Panc1 (cell line): ENCODE measurements at regions not wholly inside any gene's neighbourhood (a gene's known extent, or its start where the extent isn't known, plus 50 kb on each side); places are given as distances from the start of the nearest gene placed in this dataset.

Experiments used
- ATAC-seq: fragments of 200-7000 bp; cut with Tn5 transposase; 2 replicates; pipeline ENCODE4 v1.9.1; 2020; ENCODE audit warnings: mild to moderate bottlenecking, moderate library complexity
- BruUV-seq: library from RNA; stranded (reverse); fragments of 400-500 nt; replicated peaks from 2 replicates; lab custom pipeline; 2021; lab: Mats Ljungman, UMichigan
- CTCF ChIA-PET: fragments of 300-600 bp; sonication (Branson Sonifier 250); formaldehyde crosslinking; loops from one replicate; lab custom pipeline; 2022; ENCODE audit warnings: antibody characterized with exemption; lab: Charles Lee
- POLR2A ChIA-PET: fragments of 300-600 bp; sonication (Branson Sonifier 250); formaldehyde crosslinking; loops from one replicate; lab custom pipeline; 2022; ENCODE audit warnings: antibody characterized with exemption; lab: Charles Lee
- DNase-seq: peaks from one replicate; pipeline ENCODE4 v3.0.0-alpha.2; 2010; ENCODE audit warnings: low read depth, low spot score
- H3K27ac ChIP-seq: 2 replicates; pipeline ENCODE4 v1.5.1; 2011; ENCODE audit warnings: mild to moderate bottlenecking, low read length, inconsistent platforms
- H3K27me3 ChIP-seq: fragments of 200-500 bp; sonication (Bioruptor generic); 2 replicates; pipeline ENCODE4 v1.6.0; 2014; ENCODE audit warnings: low read length, inconsistent platforms; ENCODE audit not compliant: control insufficient read depth, insufficient read depth
- H3K36me3 ChIP-seq: fragments of 200-500 bp; sonication (Bioruptor generic); 2 replicates; pipeline ENCODE4 v1.5.1; 2014; ENCODE audit warnings: inconsistent platforms, mild to moderate bottlenecking, low read length, moderate library complexity; ENCODE audit not compliant: control insufficient read depth, insufficient read depth
- H3K4me1 ChIP-seq: 2 replicates; pipeline ENCODE4 v1.5.1; 2011; ENCODE audit warnings: inconsistent platforms, mild to moderate bottlenecking, low read length, moderate library complexity; ENCODE audit not compliant: control insufficient read depth, insufficient read depth
- H3K4me3 ChIP-seq, 2 experiments: 2 replicates each; pipeline ENCODE4 v1.5.1; 2011 to 2012; ENCODE audit warnings: low read depth in 2 of 2, low read length in 2 of 2, mild to moderate bottlenecking in 2 of 2, inconsistent platforms in 1 of 2, moderate library complexity in 1 of 2
- H3K9me3 ChIP-seq: fragments of 200-500 bp; sonication (Bioruptor generic); 2 replicates; pipeline ENCODE4 v1.5.1; 2014; ENCODE audit warnings: low read depth, mild to moderate bottlenecking, inconsistent platforms, low read length, moderate library complexity; ENCODE audit not compliant: control insufficient read depth, insufficient read depth
- CTCF ChIP-seq: fragments of 450-650 bp; IDR thresholded peaks from 2 replicates; pipeline ENCODE4 v1.5.1; 2017; ENCODE audit warnings: mild to moderate bottlenecking
- POLR2AphosphoS5 ChIP-seq: IDR thresholded peaks from 2 replicates; pipeline ENCODE4 v1.6.1; 2012; ENCODE audit warnings: mild to moderate bottlenecking, low read depth, low read length, moderate library complexity
- REST ChIP-seq, 2 experiments: IDR thresholded peaks; 2 replicates each; pipeline ENCODE4 v1.6.1; 2011 to 2012; ENCODE audit warnings: low read depth in 2 of 2, control low read depth in 1 of 2, low read length in 1 of 2, mild to moderate bottlenecking in 1 of 2, moderate library complexity in 1 of 2; ENCODE audit not compliant: insufficient read depth in 1 of 2
- SIN3A ChIP-seq: IDR thresholded peaks from 2 replicates; pipeline ENCODE4 v1.6.1; 2012; ENCODE audit warnings: low read depth, mild to moderate bottlenecking, low read length, moderate library complexity, borderline replicate concordance; ENCODE audit not compliant: insufficient read depth
- TCF7L2 ChIP-seq: IDR thresholded peaks from 2 replicates; pipeline ENCODE4 v1.6.1; 2011; ENCODE audit warnings: mild to moderate bottlenecking, low read depth, low read length, inconsistent platforms
- in situ Hi-C: cut with HindIII; loops from 2 replicates; pipeline ENCODE4 v1.10.0; 2016; ENCODE audit warnings: low sequenced_read_pairs, low pct_unique_long_range_greater_than_20kb
- intact Hi-C: fragments of 100-400 bp; cut with micrococcal nuclease; formaldehyde crosslinking; loops from one replicate; pipeline ENCODE4 v1.10.0; 2022; ENCODE audit not compliant: unreplicated experiment

- TF ChIP-seq REST (IDR thresholded peaks at IDR 0.05; ENCODE audit: insufficient read depth in 1 of 2, low read depth in 2 of 2, low read length in 1 of 2) = no peak
- TF ChIP-seq CTCF = no peak
- no peak for TF ChIP-seq POLR2AphosphoS5
- TF ChIP-seq SIN3A = no peak
- TF ChIP-seq TCF7L2 = no peak
- no TSS peak for BruUV-seq
- in situ Hi-C loops = no loop called here
Measured at GRCh38 chr3:22981861-22982260, 221.3 kb upstream of the UBE2E2 start.

GRCh38 chr3:22982981-22983587 lies 220.0 kb upstream of the UBE2E2 start:
- no TSS peak for BruUV-seq
- CTCF ChIA-PET = no interaction called here
- POLR2A ChIA-PET = no interaction called here
- ATAC-seq = no peak
- Histone ChIP-seq H3K27ac (no peak overlapping the region), H3K9me3 (no peaks in the 10 kb centered on the region), H3K36me3 (no peaks in the 10 kb centered on the region), H3K4me1 (no peaks in the 10 kb centered on the region), H3K4me3 (no peak overlapping the region), H3K27me3 (no peaks in the 10 kb centered on the region)
- DNase-seq = no peak
- no peak for TF ChIP-seq POLR2AphosphoS5
- in situ Hi-C loops = no loop called here
- intact Hi-C loops = no loop called here

More at GRCh38 chr3:22981861-22982260, 221.3 kb upstream of the UBE2E2 start:
- intact Hi-C loops = no loop called here
- H3K27me3 ChIP-seq = no peaks in the 10 kb centered on the region
- ChIA-PET CTCF (no interaction called here), POLR2A (no interaction called here)
- H3K4me3 ChIP-seq = no peak overlapping the region
- ATAC-seq = no peak
- no peak overlapping the region for H3K27ac ChIP-seq
- H3K4me1 ChIP-seq = no peaks in the 10 kb centered on the region
- H3K9me3 ChIP-seq = no peaks in the 10 kb centered on the region
- H3K36me3 ChIP-seq = no peaks in the 10 kb centered on the region
- no peak for DNase-seq

GRCh38 chr3:22986958-22987357 lies 216.2 kb upstream of the UBE2E2 start:
- no peak overlapping the region for H3K4me3 ChIP-seq
- ChIA-PET POLR2A (no interaction called here), CTCF (no interaction called here)
- no peak for ATAC-seq
- in situ Hi-C loops = no loop called here
- H3K9me3 ChIP-seq = no peaks in the 10 kb centered on the region
- H3K4me1 ChIP-seq = no peaks in the 10 kb centered on the region
- intact Hi-C loops = no loop called here
- no peak for DNase-seq
- BruUV-seq = no TSS peak
- H3K27me3 ChIP-seq = no peaks in the 10 kb centered on the region
- TF ChIP-seq CTCF (no peak), TCF7L2 (no peak), POLR2AphosphoS5 (no peak), REST (IDR thresholded peaks at IDR 0.05; ENCODE audit: insufficient read depth in 1 of 2, low read depth in 2 of 2, low read length in 1 of 2) (no peak), SIN3A (no peak)
- no peaks in the 10 kb centered on the region for H3K36me3 ChIP-seq
- no peak overlapping the region for H3K27ac ChIP-seq
